NCI-H1694 (cell line): ENCODE measurements at regions not wholly inside any gene's neighbourhood (a gene's known extent, or its start where the extent isn't known, plus 50 kb on each side); places are given as distances from the start of the nearest gene placed in this dataset.

Experiments used
- DNase-seq: peaks from one replicate; lab custom pipeline; 2025; lab: John Stamatoyannopoulos, UW

DNA sequence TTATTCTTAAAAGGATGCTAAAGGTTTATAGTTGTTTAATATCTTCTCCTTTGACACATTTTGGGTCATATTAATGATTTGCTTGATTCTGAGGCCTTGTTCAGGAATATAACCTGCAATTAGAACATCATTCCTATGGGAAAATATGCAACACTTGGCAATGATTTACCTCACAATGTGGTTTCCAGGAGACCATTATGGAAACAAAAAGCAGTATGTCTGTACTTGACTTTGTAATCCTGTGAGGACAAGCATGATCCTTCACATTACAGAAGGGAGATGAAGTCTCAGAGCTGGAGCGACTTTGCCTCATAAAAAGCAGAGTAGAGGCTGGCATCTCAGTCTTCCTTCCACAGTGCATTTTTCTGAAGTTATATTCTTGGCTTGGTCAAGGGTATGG lies 57.0 kb upstream of the CDCA7L start:
- DNase-seq, result no peak

DNA sequence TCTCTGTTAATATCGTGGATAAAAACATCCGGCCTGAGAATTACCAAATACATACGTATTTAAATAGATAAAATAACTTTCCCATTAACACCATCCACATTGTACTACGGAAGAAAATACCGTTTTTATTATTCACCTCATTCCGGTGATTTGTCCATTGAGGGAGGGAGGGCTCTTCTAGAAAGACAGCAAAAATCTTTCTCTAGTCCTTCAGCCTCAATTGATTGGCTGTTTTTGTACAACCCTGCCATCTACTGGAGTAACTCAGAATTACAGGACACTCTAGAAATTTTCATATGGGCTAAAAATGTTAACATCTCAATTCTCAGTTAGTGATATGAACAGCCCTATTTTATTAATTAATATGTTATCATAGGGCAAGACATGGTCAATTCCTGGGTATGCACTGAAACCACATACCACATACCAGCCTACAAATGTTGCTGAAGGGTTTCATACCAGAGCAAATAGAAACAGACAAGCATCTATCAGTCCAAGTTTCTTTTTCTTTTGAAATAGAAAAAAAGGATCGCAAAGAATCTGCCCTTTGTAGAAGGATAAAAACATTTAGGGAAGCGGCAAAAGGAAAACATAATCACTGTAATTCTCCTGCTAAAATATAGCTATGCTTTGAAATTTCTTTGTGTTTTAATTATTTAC lies 55.8 kb upstream of the CDCA7L start:
- DNase-seq, result peak; percentile 45

DNA sequence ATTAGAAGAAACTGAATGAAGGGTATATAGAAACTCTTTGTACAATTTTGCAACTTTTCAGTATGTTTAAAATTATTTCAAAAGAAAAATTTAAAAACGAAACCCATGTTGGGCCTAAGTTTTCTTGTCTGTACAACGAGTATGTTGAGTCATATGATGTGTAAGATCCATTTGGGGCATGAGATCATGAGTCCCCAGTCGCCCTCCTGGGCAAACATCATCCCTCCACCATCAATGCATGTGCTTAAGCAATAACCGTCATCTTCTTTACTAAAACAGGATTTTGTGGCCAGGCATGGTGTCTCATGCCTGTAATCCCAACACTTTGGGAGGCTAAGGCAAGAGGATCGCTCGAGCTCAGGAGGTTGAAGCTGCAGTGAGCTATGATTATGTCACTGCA lies 54.2 kb upstream of the CDCA7L start:
- no peak for DNase-seq

DNA sequence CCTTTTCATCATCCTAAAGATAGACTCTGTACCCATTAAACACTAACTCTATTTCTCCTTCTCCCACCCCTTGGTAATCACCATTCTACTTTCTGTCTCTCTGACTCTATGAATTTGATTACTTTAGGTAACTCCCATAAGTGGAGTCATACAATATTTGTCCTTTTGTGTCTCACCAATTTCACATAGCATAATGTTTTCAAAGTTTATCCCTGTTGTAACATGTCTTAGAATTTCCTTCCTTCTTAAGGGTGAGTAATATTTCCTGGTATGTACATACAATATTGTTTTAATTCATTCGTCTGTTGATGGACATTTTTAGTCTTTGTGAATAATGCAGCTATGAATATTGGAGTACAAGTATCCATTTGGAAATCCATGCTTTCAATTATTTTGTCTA lies 50.9 kb upstream of the CDCA7L start:
- DNase-seq, result no peak
